ENCODE measurements at regions not wholly inside any gene's neighbourhood (a gene's known extent, or its start where the extent isn't known, plus 50 kb on each side); places are given as distances from the start of the nearest gene placed in this dataset.

- no peak for TF ChIP-seq CTCF (IDR thresholded peaks at IDR 0.05; ENCODE audit: low read depth, low read length)
- no peak overlapping the region for H3K4me3 ChIP-seq (replicated peaks in 1 of 2; ENCODE audit: low read depth in 2 of 2, low read length in 2 of 2)
- DNase-seq (ENCODE audit: low read depth in 2 of 2): peak in 1 of 2 donors; percentile 14
Measured at GRCh38 chr13:44058624-44059215, 179.0 kb downstream of the LACC1 start.

GRCh38 chr13:44061876-44062275 is 182.2 kb downstream of the LACC1 start:
- DNase-seq (ENCODE audit: low read depth in 2 of 2): no peak
- H3K4me3 ChIP-seq (replicated peaks in 1 of 2; ENCODE audit: low read depth in 2 of 2, low read length in 2 of 2): no peak overlapping the region
- TF ChIP-seq CTCF (IDR thresholded peaks at IDR 0.05; ENCODE audit: low read depth, low read length): no peak

- no peak for DNase-seq (ENCODE audit: low read depth in 2 of 2)
- no peak for TF ChIP-seq CTCF (IDR thresholded peaks at IDR 0.05; ENCODE audit: low read depth, low read length)
- H3K4me3 ChIP-seq (replicated peaks in 1 of 2; ENCODE audit: low read depth in 2 of 2, low read length in 2 of 2): no peak overlapping the region
Measured at GRCh38 chr13:44063467-44063866, 183.8 kb downstream of the LACC1 start.

GRCh38 chr13:44063881-44064280 is 184.2 kb downstream of the LACC1 start:
- no peak for DNase-seq (ENCODE audit: low read depth in 2 of 2)

GRCh38 chr13:44064357-44064756 is 184.7 kb downstream of the LACC1 start:
- no peak for TF ChIP-seq CTCF (IDR thresholded peaks at IDR 0.05; ENCODE audit: low read depth, low read length)
- DNase-seq (ENCODE audit: low read depth in 2 of 2): no peak
- H3K4me3 ChIP-seq (replicated peaks in 1 of 2; ENCODE audit: low read depth in 2 of 2, low read length in 2 of 2): no peak overlapping the region

More at GRCh38 chr13:44063881-44064280, 184.2 kb downstream of the LACC1 start:
- H3K4me3 ChIP-seq (replicated peaks in 1 of 2; ENCODE audit: low read depth in 2 of 2, low read length in 2 of 2): no peak overlapping the region
- no peak for TF ChIP-seq CTCF (IDR thresholded peaks at IDR 0.05; ENCODE audit: low read depth, low read length)

- peak; percentile 21 to 28 for DNase-seq (ENCODE audit: low read depth in 2 of 2)
- no peak overlapping the region for H3K4me3 ChIP-seq (replicated peaks in 1 of 2; ENCODE audit: low read depth in 2 of 2, low read length in 2 of 2)
- TF ChIP-seq CTCF (IDR thresholded peaks at IDR 0.05; ENCODE audit: low read depth, low read length): no peak
Measured at GRCh38 chr13:44068169-44068568, 188.5 kb downstream of the LACC1 start.

- no peak overlapping the region for H3K4me3 ChIP-seq (replicated peaks in 1 of 2; ENCODE audit: low read depth in 2 of 2, low read length in 2 of 2)
- peak; percentile 59 to 76 for DNase-seq (ENCODE audit: low read depth in 2 of 2)
- TF ChIP-seq CTCF (IDR thresholded peaks at IDR 0.05; ENCODE audit: low read depth, low read length): no peak
Measured at GRCh38 chr13:44068737-44069136, 189.0 kb downstream of the LACC1 start.

All from cardiac fibroblast (primary cell).